Ascending aorta (tissue), 2 donors: ENCODE measurements at regions not wholly inside any gene's neighbourhood (a gene's known extent, or its start where the extent isn't known, plus 50 kb on each side); places are given as distances from the start of the nearest gene placed in this dataset.

Source experiments
- DNase-seq, 2 donors: peaks; one replicate each; pipeline ENCODE4 v3.0.0-alpha.2; 2019; ENCODE audit warnings: low spot score in 2 of 2
- H3K27ac ChIP-seq, 2 donors: fragments of 200-600 bp; sonication (generic); one replicate each; pipeline ENCODE4 v1.5.1; 2016 to 2017; ENCODE audit warnings: mild to moderate bottlenecking in 1 of 2
- H3K27me3 ChIP-seq: fragments of 200-600 bp; sonication (generic); one replicate; pipeline ENCODE4 v1.5.1; 2017
- H3K36me3 ChIP-seq, 2 donors: fragments of 200-600 bp; sonication (generic); one replicate each; pipeline ENCODE4 v1.5.1; 2016
- H3K4me1 ChIP-seq, 2 donors: fragments of 200-600 bp; sonication (generic); one replicate each; pipeline ENCODE4 v1.5.1; 2016 to 2017; ENCODE audit warnings: mild to moderate bottlenecking in 1 of 2
- H3K4me3 ChIP-seq, 2 donors: fragments of 200-600 bp; sonication (generic); one replicate each; pipeline ENCODE4 v1.5.1; 2016 to 2017; ENCODE audit warnings: mild to moderate bottlenecking in 1 of 2
- H3K9me3 ChIP-seq, 2 donors: fragments of 200-600 bp; sonication (generic); one replicate each; pipeline ENCODE4 v1.5.1; 2016
- CTCF ChIP-seq, 3 experiments: fragments of 200-600 bp in 2 of 3; fragments of 450-650 bp in 1 of 3; sonication (generic) in 2 of 3; IDR thresholded peaks; one replicate each; pipeline ENCODE4 v1.5.1; 2016 to 2019; ENCODE audit warnings: antibody characterized with exemption in 3 of 3, mild to moderate bottlenecking in 1 of 3, moderate library complexity in 1 of 3
- intact Hi-C: fragments of 100-400 bp; cut with DNase I; formaldehyde crosslinking; loops from one replicate; pipeline ENCODE4 v1.15.1; 2023

- Histone ChIP-seq H3K4me1 (no peaks in the 10 kb centered on the region), H3K4me3 (no peak overlapping the region), H3K36me3 (no peaks in the 10 kb centered on the region), H3K27ac (no peak overlapping the region), H3K27me3 (no peaks in the 10 kb centered on the region), H3K9me3 (no peaks in the 10 kb centered on the region)
- no peak for TF ChIP-seq CTCF (IDR thresholded peaks at IDR 0.05)
- DNase-seq: no peak
- intact Hi-C loops: no loop called here
Observed at GRCh38 chr21:22132358-22133071, 1134.3 kb downstream of the NCAM2 start.

GRCh38 chr21:22136740-22137139, 1138.5 kb downstream of the NCAM2 start:
- no peak for DNase-seq
- H3K4me1 ChIP-seq: no peaks in the 10 kb centered on the region
- no peaks in the 10 kb centered on the region for H3K9me3 ChIP-seq
- no peak for TF ChIP-seq CTCF (IDR thresholded peaks at IDR 0.05)
- H3K27me3 ChIP-seq: no peaks in the 10 kb centered on the region
- H3K27ac ChIP-seq: no peak overlapping the region
- intact Hi-C loops: no loop called here
- no peak overlapping the region for H3K4me3 ChIP-seq
- H3K36me3 ChIP-seq: no peaks in the 10 kb centered on the region

GRCh38 chr21:22138297-22139016, 1140.2 kb downstream of the NCAM2 start:
- Histone ChIP-seq H3K4me3 (no peak overlapping the region), H3K9me3 (no peaks in the 10 kb centered on the region), H3K27ac (no peak overlapping the region), H3K27me3 (no peaks in the 10 kb centered on the region), H3K4me1 (no peaks in the 10 kb centered on the region), H3K36me3 (no peaks in the 10 kb centered on the region)
- no peak for DNase-seq
- no peak for TF ChIP-seq CTCF (IDR thresholded peaks at IDR 0.05)
- intact Hi-C loops: no loop called here

GRCh38 chr21:22145545-22145944, 1147.3 kb downstream of the NCAM2 start:
- intact Hi-C loops: no loop called here

GRCh38 chr21:22154579-22155274, 1156.5 kb downstream of the NCAM2 start:
- H3K9me3 ChIP-seq: no peaks in the 10 kb centered on the region
- intact Hi-C loops: no loop called here
- no peaks in the 10 kb centered on the region for H3K4me1 ChIP-seq
- no peaks in the 10 kb centered on the region for H3K36me3 ChIP-seq
- DNase-seq: no peak
- no peaks in the 10 kb centered on the region for H3K27me3 ChIP-seq
- no peak overlapping the region for H3K27ac ChIP-seq
- no peak overlapping the region for H3K4me3 ChIP-seq
- no peak for TF ChIP-seq CTCF (IDR thresholded peaks at IDR 0.05)

More at GRCh38 chr21:22145545-22145944, 1147.3 kb downstream of the NCAM2 start:
- no peaks in the 10 kb centered on the region for H3K4me1 ChIP-seq
- no peak for TF ChIP-seq CTCF (IDR thresholded peaks at IDR 0.05)
- H3K36me3 ChIP-seq: no peaks in the 10 kb centered on the region
- no peaks in the 10 kb centered on the region for H3K27me3 ChIP-seq
- H3K27ac ChIP-seq: no peak overlapping the region
- no peak overlapping the region for H3K4me3 ChIP-seq
- peaks cover 0 to 4% of the 10 kb centered on the region in 2 donors for H3K9me3 ChIP-seq
- no peak for DNase-seq
